GM12878 (cell line): ENCODE measurements at regions not wholly inside any gene's neighbourhood (a gene's known extent, or its start where the extent isn't known, plus 50 kb on each side); places are given as distances from the start of the nearest gene placed in this dataset.

ENCODE experiments used
- CBX3 ChIP-seq: fragments of 200-600 bp; sonication (generic); IDR thresholded peaks from 2 replicates; pipeline ENCODE4 v1.6.1; 2016; ENCODE audit warnings: low read depth, borderline replicate concordance
- E2F8 ChIP-seq: fragments of 450-650 bp; IDR thresholded peaks from 2 replicates; pipeline ENCODE4 v1.6.1; 2018; ENCODE audit warnings: mild to moderate bottlenecking, low read depth, moderate library complexity; ENCODE audit not compliant: partially characterized antibody
- IKZF2 ChIP-seq, 2 experiments: fragments of 450-650 bp; IDR thresholded peaks; 2 replicates each; pipeline ENCODE4 v1.6.1; 2017; ENCODE audit warnings: mild to moderate bottlenecking in 2 of 2, moderate library complexity in 2 of 2
- IRF5 ChIP-seq: fragments of 450-650 bp; IDR thresholded peaks from 2 replicates; pipeline ENCODE4 v1.6.1; 2017; ENCODE audit warnings: borderline replicate concordance
- JUNB ChIP-seq: IDR thresholded peaks from 2 replicates; pipeline ENCODE4 v1.6.1; 2016; ENCODE audit warnings: antibody characterized with exemption, mild to moderate bottlenecking
- MTA2 ChIP-seq: fragments of 450-650 bp; IDR thresholded peaks from 2 replicates; pipeline ENCODE4 v1.6.1; 2016; ENCODE audit warnings: low read depth, mild to moderate bottlenecking, moderate library complexity
- NBN ChIP-seq: fragments of 450-650 bp; IDR thresholded peaks from 2 replicates; pipeline ENCODE4 v1.6.1; 2016
- PKNOX1 ChIP-seq: fragments of 450-650 bp; IDR thresholded peaks from 2 replicates; pipeline ENCODE4 v1.6.1; 2016; ENCODE audit warnings: mild to moderate bottlenecking
- REST ChIP-seq: IDR thresholded peaks from 2 replicates; pipeline ENCODE4 v1.6.1; 2012; ENCODE audit warnings: mild to moderate bottlenecking, low read depth, low read length
- TCF7 ChIP-seq: IDR thresholded peaks from 2 replicates; pipeline ENCODE4 v1.6.1; 2014; ENCODE audit warnings: antibody characterized with exemption, borderline replicate concordance
- TF ChIP-seq, protein P1 (sequence below): fragments of 450-650 bp; IDR thresholded peaks from 2 replicates; pipeline ENCODE4 v1.6.1; 2017; ENCODE audit warnings: mild to moderate bottlenecking, moderate library complexity

GRCh38 chr18:47677952-47678351 is 252.5 kb downstream of the SMAD2 start (continued):
- no peak for TF ChIP-seq NBN
- TF ChIP-seq, protein P1, sequence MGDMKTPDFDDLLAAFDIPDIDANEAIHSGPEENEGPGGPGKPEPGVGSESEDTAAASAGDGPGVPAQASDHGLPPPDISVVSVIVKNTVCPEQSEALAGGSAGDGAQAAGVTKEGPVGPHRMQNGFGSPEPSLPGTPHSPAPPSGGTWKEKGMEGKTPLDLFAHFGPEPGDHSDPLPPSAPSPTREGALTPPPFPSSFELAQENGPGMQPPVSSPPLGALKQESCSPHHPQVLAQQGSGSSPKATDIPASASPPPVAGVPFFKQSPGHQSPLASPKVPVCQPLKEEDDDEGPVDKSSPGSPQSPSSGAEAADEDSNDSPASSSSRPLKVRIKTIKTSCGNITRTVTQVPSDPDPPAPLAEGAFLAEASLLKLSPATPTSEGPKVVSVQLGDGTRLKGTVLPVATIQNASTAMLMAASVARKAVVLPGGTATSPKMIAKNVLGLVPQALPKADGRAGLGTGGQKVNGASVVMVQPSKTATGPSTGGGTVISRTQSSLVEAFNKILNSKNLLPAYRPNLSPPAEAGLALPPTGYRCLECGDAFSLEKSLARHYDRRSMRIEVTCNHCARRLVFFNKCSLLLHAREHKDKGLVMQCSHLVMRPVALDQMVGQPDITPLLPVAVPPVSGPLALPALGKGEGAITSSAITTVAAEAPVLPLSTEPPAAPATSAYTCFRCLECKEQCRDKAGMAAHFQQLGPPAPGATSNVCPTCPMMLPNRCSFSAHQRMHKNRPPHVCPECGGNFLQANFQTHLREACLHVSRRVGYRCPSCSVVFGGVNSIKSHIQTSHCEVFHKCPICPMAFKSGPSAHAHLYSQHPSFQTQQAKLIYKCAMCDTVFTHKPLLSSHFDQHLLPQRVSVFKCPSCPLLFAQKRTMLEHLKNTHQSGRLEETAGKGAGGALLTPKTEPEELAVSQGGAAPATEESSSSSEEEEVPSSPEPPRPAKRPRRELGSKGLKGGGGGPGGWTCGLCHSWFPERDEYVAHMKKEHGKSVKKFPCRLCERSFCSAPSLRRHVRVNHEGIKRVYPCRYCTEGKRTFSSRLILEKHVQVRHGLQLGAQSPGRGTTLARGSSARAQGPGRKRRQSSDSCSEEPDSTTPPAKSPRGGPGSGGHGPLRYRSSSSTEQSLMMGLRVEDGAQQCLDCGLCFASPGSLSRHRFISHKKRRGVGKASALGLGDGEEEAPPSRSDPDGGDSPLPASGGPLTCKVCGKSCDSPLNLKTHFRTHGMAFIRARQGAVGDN: no peak
- TF ChIP-seq REST: no peak
- no peak for TF ChIP-seq CBX3
- no peak for TF ChIP-seq JUNB
- TF ChIP-seq MTA2: peak; percentile 43; the same call in 1 of the 2 replicates
- no peak for TF ChIP-seq TCF7
- peak; percentile 18 to 23; a peak in 2 of 4 replicates for TF ChIP-seq IKZF2 (IDR thresholded peaks at IDR 0.05)
- no peak for TF ChIP-seq E2F8
- no peak for TF ChIP-seq IRF5
- no peak for TF ChIP-seq PKNOX1
